Cardiac fibroblast (primary cell): ENCODE measurements at regions not wholly inside any gene's neighbourhood (a gene's known extent, or its start where the extent isn't known, plus 50 kb on each side); places are given as distances from the start of the nearest gene placed in this dataset.
A peak's percentile ranks its signal among the peaks of the same experiment; 100 is the strongest.

Source experiments
- DNase-seq, 2 donors: peaks; one replicate each; pipeline versions ENCODE4 v3.0.0 to v3.0.0-alpha.2; 2010; ENCODE audit warnings: low read depth in 2 of 2
- H3K4me3 ChIP-seq, 2 donors: replicated peaks in 1 of 2; 1 replicate in 1 of 2; 2 replicates in 1 of 2; pipeline ENCODE4 v1.5.1; 2011; ENCODE audit warnings: low read depth in 2 of 2, low read length in 2 of 2, mild to moderate bottlenecking in 2 of 2, moderate library complexity in 1 of 2
- TF ChIP-seq, protein P1 (sequence below): IDR thresholded peaks from one replicate; pipeline ENCODE4 v1.5.1; 2011; ENCODE audit warnings: low read depth, mild to moderate bottlenecking, low read length, inconsistent platforms

DNA sequence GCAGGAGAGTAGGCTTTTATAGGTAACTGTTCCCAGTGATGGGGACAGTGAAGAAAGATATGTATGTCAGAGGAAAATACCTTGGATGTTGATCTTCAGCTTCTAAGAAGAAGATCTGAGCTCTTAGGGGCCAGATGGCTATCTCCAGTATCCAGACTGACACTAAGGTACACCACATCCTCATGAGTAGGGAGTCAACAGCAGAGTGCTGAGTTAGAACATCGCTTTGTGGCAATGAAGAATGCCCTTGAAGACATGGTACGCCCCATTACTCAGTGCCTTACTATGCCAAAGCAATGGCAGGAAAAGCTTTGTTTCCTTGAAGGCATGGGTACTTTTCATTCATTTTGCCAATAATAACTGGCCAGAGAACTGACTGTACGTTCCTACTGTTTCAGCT lies 263.7 kb downstream of the CEMIP2 start:
- TF ChIP-seq, protein P1, sequence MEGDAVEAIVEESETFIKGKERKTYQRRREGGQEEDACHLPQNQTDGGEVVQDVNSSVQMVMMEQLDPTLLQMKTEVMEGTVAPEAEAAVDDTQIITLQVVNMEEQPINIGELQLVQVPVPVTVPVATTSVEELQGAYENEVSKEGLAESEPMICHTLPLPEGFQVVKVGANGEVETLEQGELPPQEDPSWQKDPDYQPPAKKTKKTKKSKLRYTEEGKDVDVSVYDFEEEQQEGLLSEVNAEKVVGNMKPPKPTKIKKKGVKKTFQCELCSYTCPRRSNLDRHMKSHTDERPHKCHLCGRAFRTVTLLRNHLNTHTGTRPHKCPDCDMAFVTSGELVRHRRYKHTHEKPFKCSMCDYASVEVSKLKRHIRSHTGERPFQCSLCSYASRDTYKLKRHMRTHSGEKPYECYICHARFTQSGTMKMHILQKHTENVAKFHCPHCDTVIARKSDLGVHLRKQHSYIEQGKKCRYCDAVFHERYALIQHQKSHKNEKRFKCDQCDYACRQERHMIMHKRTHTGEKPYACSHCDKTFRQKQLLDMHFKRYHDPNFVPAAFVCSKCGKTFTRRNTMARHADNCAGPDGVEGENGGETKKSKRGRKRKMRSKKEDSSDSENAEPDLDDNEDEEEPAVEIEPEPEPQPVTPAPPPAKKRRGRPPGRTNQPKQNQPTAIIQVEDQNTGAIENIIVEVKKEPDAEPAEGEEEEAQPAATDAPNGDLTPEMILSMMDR, result no peak
- DNase-seq, result peak in 1 of 2 donors; percentile 15
- no peak overlapping the region for H3K4me3 ChIP-seq

DNA sequence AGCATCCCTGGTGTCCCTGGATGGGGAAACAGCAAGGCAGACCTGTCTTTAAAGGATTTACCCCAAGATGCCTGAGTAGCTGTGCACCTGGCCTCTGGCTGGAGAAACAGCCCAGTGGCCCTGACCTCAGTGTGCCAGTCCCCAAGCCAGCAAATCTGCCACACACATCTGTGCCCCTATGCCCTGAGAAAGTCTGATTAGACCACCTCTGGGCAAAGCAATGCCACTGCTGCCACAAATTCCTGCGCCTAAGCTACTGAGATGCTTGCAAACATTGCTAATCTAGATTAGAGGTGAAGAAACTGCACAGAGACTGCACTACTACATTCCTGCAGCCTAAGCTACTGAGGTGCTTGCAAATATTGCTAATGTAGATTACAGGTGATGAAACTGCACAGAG lies 269.6 kb downstream of the CEMIP2 start:
- TF ChIP-seq, protein P1, result no peak
- no peak overlapping the region for H3K4me3 ChIP-seq
- no peak for DNase-seq

DNA sequence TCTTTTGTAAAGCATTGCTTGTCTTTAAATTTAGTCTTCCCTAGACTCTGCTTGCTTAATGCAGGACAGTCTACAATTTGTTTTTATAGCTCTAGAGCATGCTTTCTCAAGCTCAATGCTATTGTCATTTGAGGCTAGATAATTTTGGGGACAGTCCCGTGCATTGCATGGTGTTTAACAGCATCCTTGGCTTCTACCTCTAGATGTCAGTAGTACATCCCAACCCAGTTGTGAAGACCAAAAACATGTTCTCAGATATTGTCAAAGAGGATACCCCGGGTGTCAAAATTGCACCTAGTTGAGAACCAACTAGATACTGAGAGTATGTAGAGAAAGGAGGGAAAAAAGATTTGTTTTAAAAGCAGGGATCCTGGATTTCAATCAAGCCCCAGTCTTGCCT lies 277.5 kb downstream of the CEMIP2 start:
- DNase-seq, result peak in 1 of 2 donors; percentile 13
- TF ChIP-seq, protein P1, result peak; percentile 17

DNA sequence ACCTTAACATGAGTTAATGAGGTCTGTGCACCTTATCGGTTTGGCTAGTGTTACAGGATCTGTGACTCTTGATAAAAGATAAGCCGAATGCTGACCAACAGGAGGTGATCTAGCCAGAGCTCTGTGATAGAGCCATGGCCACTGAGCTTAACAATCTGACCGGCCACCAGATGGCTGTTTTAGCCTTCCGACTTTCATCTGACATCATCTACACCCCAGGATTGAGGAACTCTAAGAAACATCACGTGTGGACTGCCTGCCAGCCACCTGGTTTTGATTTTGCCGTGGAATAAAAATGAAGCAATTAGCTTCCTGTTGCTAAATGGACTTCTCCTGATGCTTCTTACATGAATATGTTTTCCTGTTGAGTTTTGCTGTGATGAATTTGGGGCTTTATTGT lies 281.3 kb downstream of the CEMIP2 start:
- DNase-seq, result peak in 1 of 2 donors; percentile 5
- TF ChIP-seq, protein P1, result no peak
- no peak overlapping the region for H3K4me3 ChIP-seq

More for the DNA sequence above, 277.5 kb downstream of the CEMIP2 start:
- H3K4me3 ChIP-seq, result no peak overlapping the region

DNA sequence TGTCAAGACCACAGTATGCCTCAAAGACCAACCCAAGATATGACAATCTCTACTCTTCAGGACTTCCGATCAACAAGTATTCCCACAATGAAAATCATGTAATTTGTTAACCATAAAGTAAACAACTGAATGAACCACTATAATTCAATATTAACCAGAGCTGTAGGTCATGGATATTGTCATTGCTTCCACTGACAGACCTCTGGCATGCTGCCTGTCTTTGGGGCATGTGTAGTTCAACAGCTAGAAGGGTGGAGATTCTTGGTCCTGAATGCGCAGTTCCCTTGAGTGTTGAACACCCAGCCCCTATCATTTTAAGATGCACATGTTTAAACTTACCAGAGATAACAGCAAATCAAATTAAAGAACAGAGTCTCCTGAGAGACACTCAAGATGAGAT lies 283.0 kb downstream of the CEMIP2 start:
- DNase-seq, result no peak
- H3K4me3 ChIP-seq, result no peak overlapping the region
- TF ChIP-seq, protein P1, result no peak

DNA sequence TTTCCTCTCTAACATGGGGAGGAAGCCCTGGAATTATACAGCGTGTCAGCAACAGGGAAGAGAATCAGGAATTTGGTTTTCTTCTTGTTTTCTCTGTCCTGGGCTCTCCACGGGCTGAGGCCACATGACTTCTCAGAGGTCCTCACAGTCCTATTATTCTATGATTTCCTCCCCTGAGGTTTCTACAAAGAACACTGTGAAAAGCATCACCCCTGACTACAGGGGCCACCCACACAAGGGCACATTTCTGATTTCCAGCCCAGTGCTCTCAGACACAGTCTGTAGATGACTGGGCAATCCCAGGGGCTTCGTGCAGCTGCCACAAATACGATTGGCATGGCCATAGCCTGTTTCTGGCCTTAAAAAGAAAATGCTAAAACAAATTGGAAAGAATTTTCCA lies 284.9 kb downstream of the CEMIP2 start:
- H3K4me3 ChIP-seq, result no peak overlapping the region
- TF ChIP-seq, protein P1, result no peak
- DNase-seq, result no peak

DNA sequence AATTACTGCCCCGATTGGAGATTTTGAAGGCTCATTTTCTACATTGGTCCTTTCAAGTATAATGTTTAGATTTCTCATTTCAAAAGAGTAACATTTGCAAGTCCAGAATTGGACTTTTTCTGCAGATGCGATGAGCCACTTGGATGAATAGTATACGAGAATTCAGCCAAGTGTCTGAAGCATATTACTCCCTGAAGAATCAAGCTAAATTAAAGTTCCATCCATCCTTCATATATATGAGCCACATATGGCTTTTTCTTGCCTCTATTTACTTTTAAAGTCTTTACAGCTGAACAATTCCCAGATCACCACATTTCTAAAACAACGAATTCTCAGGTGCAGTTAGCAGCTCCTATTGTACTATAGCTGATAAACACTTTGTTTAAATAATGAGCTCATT lies 288.7 kb downstream of the CEMIP2 start:
- no peak for DNase-seq
- TF ChIP-seq, protein P1, result no peak
- no peak overlapping the region for H3K4me3 ChIP-seq
